Panc1 (cell line): ENCODE measurements at regions not wholly inside any gene's neighbourhood (a gene's known extent, or its start where the extent isn't known, plus 50 kb on each side); places are given as distances from the start of the nearest gene placed in this dataset.

Source experiments
- ATAC-seq: fragments of 200-7000 bp; cut with Tn5 transposase; 2 replicates; pipeline ENCODE4 v1.9.1; 2020; ENCODE audit warnings: mild to moderate bottlenecking, moderate library complexity
- BruUV-seq: library from RNA; stranded (reverse); fragments of 400-500 nt; replicated peaks from 2 replicates; lab custom pipeline; 2021; lab: Mats Ljungman, UMichigan
- CTCF ChIA-PET: fragments of 300-600 bp; sonication (Branson Sonifier 250); formaldehyde crosslinking; loops from one replicate; lab custom pipeline; 2022; ENCODE audit warnings: antibody characterized with exemption; lab: Charles Lee
- POLR2A ChIA-PET: fragments of 300-600 bp; sonication (Branson Sonifier 250); formaldehyde crosslinking; loops from one replicate; lab custom pipeline; 2022; ENCODE audit warnings: antibody characterized with exemption; lab: Charles Lee
- DNase-seq: peaks from one replicate; pipeline ENCODE4 v3.0.0-alpha.2; 2010; ENCODE audit warnings: low read depth, low spot score
- H3K27ac ChIP-seq: 2 replicates; pipeline ENCODE4 v1.5.1; 2011; ENCODE audit warnings: mild to moderate bottlenecking, low read length, inconsistent platforms
- H3K27me3 ChIP-seq: fragments of 200-500 bp; sonication (Bioruptor generic); 2 replicates; pipeline ENCODE4 v1.6.0; 2014; ENCODE audit warnings: low read length, inconsistent platforms; ENCODE audit not compliant: control insufficient read depth, insufficient read depth
- H3K36me3 ChIP-seq: fragments of 200-500 bp; sonication (Bioruptor generic); 2 replicates; pipeline ENCODE4 v1.5.1; 2014; ENCODE audit warnings: inconsistent platforms, mild to moderate bottlenecking, low read length, moderate library complexity; ENCODE audit not compliant: control insufficient read depth, insufficient read depth
- H3K4me1 ChIP-seq: 2 replicates; pipeline ENCODE4 v1.5.1; 2011; ENCODE audit warnings: inconsistent platforms, mild to moderate bottlenecking, low read length, moderate library complexity; ENCODE audit not compliant: control insufficient read depth, insufficient read depth
- H3K4me3 ChIP-seq, 2 experiments: 2 replicates each; pipeline ENCODE4 v1.5.1; 2011 to 2012; ENCODE audit warnings: low read depth in 2 of 2, low read length in 2 of 2, mild to moderate bottlenecking in 2 of 2, inconsistent platforms in 1 of 2, moderate library complexity in 1 of 2
- H3K9me3 ChIP-seq: fragments of 200-500 bp; sonication (Bioruptor generic); 2 replicates; pipeline ENCODE4 v1.5.1; 2014; ENCODE audit warnings: low read depth, mild to moderate bottlenecking, inconsistent platforms, low read length, moderate library complexity; ENCODE audit not compliant: control insufficient read depth, insufficient read depth
- CTCF ChIP-seq: fragments of 450-650 bp; IDR thresholded peaks from 2 replicates; pipeline ENCODE4 v1.5.1; 2017; ENCODE audit warnings: mild to moderate bottlenecking
- POLR2AphosphoS5 ChIP-seq: IDR thresholded peaks from 2 replicates; pipeline ENCODE4 v1.6.1; 2012; ENCODE audit warnings: mild to moderate bottlenecking, low read depth, low read length, moderate library complexity
- REST ChIP-seq, 2 experiments: IDR thresholded peaks; 2 replicates each; pipeline ENCODE4 v1.6.1; 2011 to 2012; ENCODE audit warnings: low read depth in 2 of 2, control low read depth in 1 of 2, low read length in 1 of 2, mild to moderate bottlenecking in 1 of 2, moderate library complexity in 1 of 2; ENCODE audit not compliant: insufficient read depth in 1 of 2
- SIN3A ChIP-seq: IDR thresholded peaks from 2 replicates; pipeline ENCODE4 v1.6.1; 2012; ENCODE audit warnings: low read depth, mild to moderate bottlenecking, low read length, moderate library complexity, borderline replicate concordance; ENCODE audit not compliant: insufficient read depth
- TCF7L2 ChIP-seq: IDR thresholded peaks from 2 replicates; pipeline ENCODE4 v1.6.1; 2011; ENCODE audit warnings: mild to moderate bottlenecking, low read depth, low read length, inconsistent platforms
- in situ Hi-C: cut with HindIII; loops from 2 replicates; pipeline ENCODE4 v1.10.0; 2016; ENCODE audit warnings: low sequenced_read_pairs, low pct_unique_long_range_greater_than_20kb
- intact Hi-C: fragments of 100-400 bp; cut with micrococcal nuclease; formaldehyde crosslinking; loops from one replicate; pipeline ENCODE4 v1.10.0; 2022; ENCODE audit not compliant: unreplicated experiment

- Histone ChIP-seq H3K27ac (no peak overlapping the region), H3K9me3 (no peaks in the 10 kb centered on the region), H3K27me3 (no peaks in the 10 kb centered on the region), H3K4me1 (no peaks in the 10 kb centered on the region), H3K4me3 (no peak overlapping the region), H3K36me3 (no peaks in the 10 kb centered on the region)
- intact Hi-C loops (no loop called here), in situ Hi-C loops (no loop called here)
- ChIA-PET POLR2A (no interaction called here), CTCF (no interaction called here)
- ATAC-seq (no peak), DNase-seq (no peak)
- BruUV-seq: no TSS peak
- TF ChIP-seq TCF7L2: no peak
- no peak for TF ChIP-seq REST (IDR thresholded peaks at IDR 0.05; ENCODE audit: insufficient read depth in 1 of 2, low read depth in 2 of 2, low read length in 1 of 2)
- no peak for TF ChIP-seq POLR2AphosphoS5
Observed at GRCh38 chr3:3735919-3736318, 63.3 kb upstream of the LRRN1 start.

GRCh38 chr3:3734881-3735280, 64.3 kb upstream of the LRRN1 start:
- POLR2A ChIA-PET: no interaction called here
- TF ChIP-seq POLR2AphosphoS5 (no peak), SIN3A (no peak), CTCF (no peak), REST (IDR thresholded peaks at IDR 0.05; ENCODE audit: insufficient read depth in 1 of 2, low read depth in 2 of 2, low read length in 1 of 2) (no peak), TCF7L2 (no peak)

More at GRCh38 chr3:3734881-3735280, 64.3 kb upstream of the LRRN1 start:
- H3K9me3 ChIP-seq: no peaks in the 10 kb centered on the region
- ATAC-seq: no peak
- intact Hi-C loops (no loop called here), in situ Hi-C loops (no loop called here)
- no peaks in the 10 kb centered on the region for H3K36me3 ChIP-seq
- no TSS peak for BruUV-seq
- CTCF ChIA-PET: no interaction called here
- no peak for DNase-seq
- H3K4me3 ChIP-seq: no peak overlapping the region
- no peaks in the 10 kb centered on the region for H3K4me1 ChIP-seq
- no peak overlapping the region for H3K27ac ChIP-seq
- no peaks in the 10 kb centered on the region for H3K27me3 ChIP-seq
